NB4 (cell line): ENCODE measurements at regions not wholly inside any gene's neighbourhood (a gene's known extent, or its start where the extent isn't known, plus 50 kb on each side); places are given as distances from the start of the nearest gene placed in this dataset.

Experiments
- MYC ChIP-seq: IDR thresholded peaks from 2 replicates; pipeline ENCODE4 v1.6.1; 2011; ENCODE audit warnings: low read depth, low read length
- POLR2A ChIP-seq: IDR thresholded peaks from 2 replicates; pipeline ENCODE4 v1.6.1; 2011; ENCODE audit warnings: mild to moderate bottlenecking; ENCODE audit not compliant: insufficient read length; ENCODE audit errors: extremely low read depth
- TF ChIP-seq, protein P1 (sequence below): IDR thresholded peaks from 2 replicates; pipeline ENCODE4 v1.6.1; 2011; ENCODE audit warnings: low read depth, low read length
- TF ChIP-seq, protein P2 (sequence below): IDR thresholded peaks from one replicate; pipeline ENCODE4 v1.5.1; 2012; ENCODE audit warnings: low read depth, low read length

DNA sequence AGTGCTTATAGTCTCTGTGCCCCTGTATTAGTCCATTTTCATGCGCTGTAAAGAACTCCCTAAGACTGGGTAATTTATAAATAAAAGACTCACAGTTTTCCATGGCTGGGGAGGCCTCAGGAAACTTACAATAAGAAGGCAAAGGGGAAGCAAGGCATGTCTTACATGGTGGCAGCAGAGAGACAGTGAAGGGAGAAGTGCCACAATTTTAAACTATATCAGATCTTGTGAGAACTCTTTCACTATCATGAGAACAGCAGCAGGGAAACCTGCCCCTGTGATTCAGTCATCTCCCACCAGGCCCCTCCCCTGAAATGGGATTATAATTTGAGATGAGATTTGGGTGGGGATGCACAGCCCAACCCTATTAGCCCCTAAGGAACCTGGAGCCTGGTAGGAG, 243.2 kb downstream of the EDEM1 start:
- TF ChIP-seq POLR2A (no peak), MYC (no peak)
- TF ChIP-seq, protein P1, sequence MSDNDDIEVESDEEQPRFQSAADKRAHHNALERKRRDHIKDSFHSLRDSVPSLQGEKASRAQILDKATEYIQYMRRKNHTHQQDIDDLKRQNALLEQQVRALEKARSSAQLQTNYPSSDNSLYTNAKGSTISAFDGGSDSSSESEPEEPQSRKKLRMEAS, result no peak
- TF ChIP-seq, protein P2, sequence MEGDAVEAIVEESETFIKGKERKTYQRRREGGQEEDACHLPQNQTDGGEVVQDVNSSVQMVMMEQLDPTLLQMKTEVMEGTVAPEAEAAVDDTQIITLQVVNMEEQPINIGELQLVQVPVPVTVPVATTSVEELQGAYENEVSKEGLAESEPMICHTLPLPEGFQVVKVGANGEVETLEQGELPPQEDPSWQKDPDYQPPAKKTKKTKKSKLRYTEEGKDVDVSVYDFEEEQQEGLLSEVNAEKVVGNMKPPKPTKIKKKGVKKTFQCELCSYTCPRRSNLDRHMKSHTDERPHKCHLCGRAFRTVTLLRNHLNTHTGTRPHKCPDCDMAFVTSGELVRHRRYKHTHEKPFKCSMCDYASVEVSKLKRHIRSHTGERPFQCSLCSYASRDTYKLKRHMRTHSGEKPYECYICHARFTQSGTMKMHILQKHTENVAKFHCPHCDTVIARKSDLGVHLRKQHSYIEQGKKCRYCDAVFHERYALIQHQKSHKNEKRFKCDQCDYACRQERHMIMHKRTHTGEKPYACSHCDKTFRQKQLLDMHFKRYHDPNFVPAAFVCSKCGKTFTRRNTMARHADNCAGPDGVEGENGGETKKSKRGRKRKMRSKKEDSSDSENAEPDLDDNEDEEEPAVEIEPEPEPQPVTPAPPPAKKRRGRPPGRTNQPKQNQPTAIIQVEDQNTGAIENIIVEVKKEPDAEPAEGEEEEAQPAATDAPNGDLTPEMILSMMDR, result no peak
